22Rv1 (cell line): ENCODE measurements at regions not wholly inside any gene's neighbourhood (a gene's known extent, or its start where the extent isn't known, plus 50 kb on each side); places are given as distances from the start of the nearest gene placed in this dataset.

Experiments used
- CTCF ChIP-seq: fragments of 450-650 bp; IDR thresholded peaks from 2 replicates; pipeline ENCODE4 v1.5.1; 2017; ENCODE audit warnings: mild to moderate bottlenecking
- ZFX ChIP-seq: fragments of 450-650 bp; IDR thresholded peaks from 2 replicates; pipeline ENCODE4 v1.6.1; 2017; ENCODE audit warnings: antibody characterized with exemption, borderline replicate concordance

GRCh38 chrX:35015621-35016020 is 73.0 kb downstream of the FAM47B start:
- no peak for TF ChIP-seq CTCF
- TF ChIP-seq ZFX: no peak
